UCSD-AML1 (cell line): ENCODE measurements at regions not wholly inside any gene's neighbourhood (a gene's known extent, or its start where the extent isn't known, plus 50 kb on each side); places are given as distances from the start of the nearest gene placed in this dataset.

ENCODE experiments used
- DNase-seq: peaks from one replicate; lab custom pipeline; 2025; ENCODE audit not compliant: unreplicated experiment; lab: John Stamatoyannopoulos, UW

GRCh38 chr3:106728315-106729098 is 648.7 kb upstream of the CCDC54 start:
- no peak for DNase-seq

GRCh38 chr3:106729481-106729880 is 647.8 kb upstream of the CCDC54 start:
- DNase-seq = no peak

GRCh38 chr3:106731230-106731629 is 646.0 kb upstream of the CCDC54 start:
- DNase-seq = no peak

- no peak for DNase-seq
These were observed 642.5 kb upstream of the CCDC54 start for GRCh38 chr3:106734712-106735111.

- no peak for DNase-seq
These were observed 640.0 kb upstream of the CCDC54 start for GRCh38 chr3:106737265-106737664.

GRCh38 chr3:106740116-106740515 is 637.1 kb upstream of the CCDC54 start:
- DNase-seq = no peak

- DNase-seq = no peak
These were observed 631.7 kb upstream of the CCDC54 start for GRCh38 chr3:106745344-106746168.

- no peak for DNase-seq
These were observed 631.0 kb upstream of the CCDC54 start for GRCh38 chr3:106746286-106746685.

- DNase-seq = no peak
These were observed 628.6 kb upstream of the CCDC54 start for GRCh38 chr3:106748472-106749262.

GRCh38 chr3:106750092-106750491 is 627.1 kb upstream of the CCDC54 start:
- DNase-seq = no peak

- DNase-seq = no peak
These were observed 621.9 kb upstream of the CCDC54 start for GRCh38 chr3:106755336-106755735.

- no peak for DNase-seq
These were observed 620.3 kb upstream of the CCDC54 start for GRCh38 chr3:106756901-106757300.

GRCh38 chr3:106758459-106758858 is 618.8 kb upstream of the CCDC54 start:
- no peak for DNase-seq

GRCh38 chr3:106759731-106760130 is 617.5 kb upstream of the CCDC54 start:
- no peak for DNase-seq

GRCh38 chr3:106765342-106765741 is 611.9 kb upstream of the CCDC54 start:
- no peak for DNase-seq

- DNase-seq = no peak
These were observed 608.2 kb upstream of the CCDC54 start for GRCh38 chr3:106768941-106769480.

- no peak for DNase-seq
These were observed 603.4 kb upstream of the CCDC54 start for GRCh38 chr3:106773795-106774194.

GRCh38 chr3:106783231-106783630 is 594.0 kb upstream of the CCDC54 start:
- no peak for DNase-seq

GRCh38 chr3:106789276-106789675 is 588.0 kb upstream of the CCDC54 start:
- DNase-seq = no peak

GRCh38 chr3:106792716-106793115 is 584.5 kb upstream of the CCDC54 start:
- no peak for DNase-seq

- no peak for DNase-seq
These were observed 582.8 kb upstream of the CCDC54 start for GRCh38 chr3:106794442-106794841.
